GM23338 (cell line): ENCODE measurements at regions not wholly inside any gene's neighbourhood (a gene's known extent, or its start where the extent isn't known, plus 50 kb on each side); places are given as distances from the start of the nearest gene placed in this dataset.

Experiments used
- ATAC-seq: fragments of 200-7000 bp; cut with Tn5 transposase; 3 replicates; pipeline ENCODE4 v1.9.1; 2020
- DNase-seq: peaks from one replicate; pipeline ENCODE4 v3.0.0-alpha.2; 2015; ENCODE audit warnings: low spot score
- H2AFZ ChIP-seq: fragments of 200-600 bp; sonication (generic); 2 replicates; pipeline ENCODE4 v1.8.0; 2016; ENCODE audit warnings: antibody characterized with exemption, mild to moderate bottlenecking, moderate library complexity
- H3F3A ChIP-seq: fragments of 200-600 bp; sonication (generic); replicated peaks from 2 replicates; pipeline ENCODE4 v1.8.0; 2017; ENCODE audit warnings: antibody characterized with exemption, mixed run types, low read depth
- H3K27ac ChIP-seq: fragments of 200-600 bp; sonication (generic); 2 replicates; pipeline ENCODE4 v1.6.1; 2016; ENCODE audit warnings: low read depth
- H3K27me3 ChIP-seq: fragments of 200-600 bp; sonication (generic); 2 replicates; pipeline ENCODE4 v1.8.0; 2016; ENCODE audit warnings: mild to moderate bottlenecking, mixed run types, moderate library complexity; ENCODE audit not compliant: insufficient read depth
- H3K36me3 ChIP-seq: fragments of 200-600 bp; sonication (generic); 2 replicates; pipeline ENCODE4 v1.8.0; 2016; ENCODE audit warnings: mild to moderate bottlenecking; ENCODE audit not compliant: insufficient read depth
- H3K4me1 ChIP-seq: fragments of 200-600 bp; sonication (generic); 2 replicates; pipeline ENCODE4 v1.8.0; 2016; ENCODE audit warnings: mild to moderate bottlenecking, moderate library complexity; ENCODE audit not compliant: insufficient read depth
- H3K4me2 ChIP-seq: fragments of 200-600 bp; sonication (generic); 2 replicates; pipeline ENCODE4 v1.7.1; 2017; ENCODE audit warnings: mixed run types
- H3K4me3 ChIP-seq: fragments of 200-600 bp; sonication (generic); 2 replicates; pipeline ENCODE4 v1.6.1; 2016; ENCODE audit warnings: mixed run types
- H3K79me2 ChIP-seq: fragments of 200-600 bp; sonication (generic); replicated peaks from 2 replicates; pipeline ENCODE4 v1.8.0; 2017; ENCODE audit warnings: mild to moderate bottlenecking; ENCODE audit not compliant: insufficient read depth
- H3K9me2 ChIP-seq: fragments of 200-600 bp; sonication (generic); 2 replicates; pipeline ENCODE4 v1.8.0; 2017; ENCODE audit not compliant: insufficient read depth
- H4K20me1 ChIP-seq: fragments of 200-600 bp; sonication (generic); replicated peaks from 2 replicates; pipeline ENCODE4 v1.8.0; 2017; ENCODE audit warnings: mild to moderate bottlenecking; ENCODE audit not compliant: insufficient read depth
- H3K27ac Mint-ChIP-seq: 2 replicates; pipeline ENCODE4 v1.8.0; 2020; ENCODE audit warnings: inconsistent platforms, mild to moderate bottlenecking, moderate library complexity, mixed read lengths
- H3K27me3 Mint-ChIP-seq: 3 replicates; pipeline ENCODE4 v1.8.0; 2022; ENCODE audit warnings: low read depth, mild to moderate bottlenecking, moderate library complexity, mixed read lengths, inconsistent platforms; ENCODE audit not compliant: insufficient read depth, poor library complexity
- H3K36me3 Mint-ChIP-seq: 3 replicates; pipeline ENCODE4 v1.8.0; 2021; ENCODE audit warnings: low read depth, mild to moderate bottlenecking, inconsistent platforms, moderate library complexity, mixed read lengths
- H3K4me1 Mint-ChIP-seq: 3 replicates; pipeline ENCODE4 v1.8.0; 2020; ENCODE audit warnings: mild to moderate bottlenecking, inconsistent platforms, mixed read lengths
- H3K4me3 Mint-ChIP-seq: 3 replicates; pipeline ENCODE4 v1.8.0; 2021; ENCODE audit warnings: moderate library complexity, mild to moderate bottlenecking, inconsistent platforms, mixed read lengths
- H3K9me3 Mint-ChIP-seq: 3 replicates; pipeline ENCODE4 v1.8.0; 2020; ENCODE audit warnings: moderate library complexity, mild to moderate bottlenecking, inconsistent platforms, mixed read lengths
- CTCF ChIP-seq, 2 experiments: fragments of 200-600 bp in 1 of 2; sonication (generic) in 1 of 2; conservative IDR thresholded peaks; 2 replicates each; pipeline versions ENCODE4 v1.5.1 to v1.6.1; 2016 to 2017; ENCODE audit warnings: antibody characterized with exemption in 2 of 2, low read depth in 2 of 2, mild to moderate bottlenecking in 2 of 2, moderate library complexity in 1 of 2
- ETS1 ChIP-seq: IDR thresholded peaks from 2 replicates; pipeline ENCODE4 v1.6.1; 2016; ENCODE audit warnings: antibody characterized with exemption
- EZH2 ChIP-seq: fragments of 200-600 bp; sonication (generic); IDR thresholded peaks from one replicate; pipeline ENCODE4 v1.8.0; 2017; ENCODE audit warnings: antibody characterized with exemption, mild to moderate bottlenecking, low read depth; ENCODE audit not compliant: unreplicated experiment
- EZH2phosphoT487 ChIP-seq: fragments of 200-600 bp; sonication (generic); IDR thresholded peaks from one replicate; pipeline ENCODE4 v1.8.1; 2018; ENCODE audit warnings: antibody characterized with exemption; ENCODE audit not compliant: unreplicated experiment
- JUNB ChIP-seq: IDR thresholded peaks from one replicate; pipeline ENCODE4 v1.6.1; 2016; ENCODE audit warnings: antibody characterized with exemption; ENCODE audit not compliant: unreplicated experiment
- NANOG ChIP-seq: IDR thresholded peaks from 2 replicates; pipeline ENCODE4 v1.6.1; 2016; ENCODE audit warnings: antibody characterized with exemption, borderline replicate concordance
- POLR2AphosphoS5 ChIP-seq: IDR thresholded peaks from 2 replicates; pipeline ENCODE4 v1.6.1; 2016; ENCODE audit warnings: antibody characterized with exemption, low read depth
- REST ChIP-seq: IDR thresholded peaks from one replicate; pipeline ENCODE4 v1.6.1; 2018; ENCODE audit warnings: antibody characterized with exemption; ENCODE audit not compliant: unreplicated experiment
- ZNF114 ChIP-seq: fragments of 250-450 bp; sonication (Bioruptor Pico); IDR thresholded peaks from 2 replicates; pipeline ENCODE4 v1.5.0; 2020; ENCODE audit warnings: mild to moderate bottlenecking, moderate library complexity
- ZNF331 ChIP-seq: fragments of 250-450 bp; sonication (Bioruptor Pico); IDR thresholded peaks from 2 replicates; pipeline ENCODE4 v1.5.0; 2020; ENCODE audit warnings: low read depth, mild to moderate bottlenecking, moderate library complexity

- TF ChIP-seq CTCF (conservative IDR thresholded peaks at IDR 0.05; ENCODE audit: low read depth in 2 of 2) = no peak
- no peak for TF ChIP-seq REST
- no peak for TF ChIP-seq EZH2phosphoT487
- TF ChIP-seq ZNF114 (CRISPR knock-in tag) = no peak
- no peak for TF ChIP-seq POLR2AphosphoS5
- no peak for TF ChIP-seq ETS1
- TF ChIP-seq EZH2 = no peak
- TF ChIP-seq JUNB = no peak
- TF ChIP-seq NANOG = no peak
- no peak for TF ChIP-seq ZNF331 (CRISPR knock-in tag)
These were observed 258.0 kb downstream of the ZEB2 start (continued) for GRCh38 chr2:144261966-144262365.

GRCh38 chr2:144261336-144261735 lies 258.6 kb downstream of the ZEB2 start:
- Histone ChIP-seq H3K27ac (no peak overlapping the region; the same call in 1 of the 2 replicates), H3K4me1 (peaks cover 21% of the 10 kb centered on the region), H3K4me2 (peak overlapping the region; percentile 23), H3F3A (no peaks in the 10 kb centered on the region), H2AFZ (no peak overlapping the region), H4K20me1 (no peaks in the 10 kb centered on the region), H3K4me3 (no peak overlapping the region; the same call in 1 of the 2 replicates), H3K79me2 (peaks cover 10% of the 10 kb centered on the region), H3K27me3 (no peaks in the 10 kb centered on the region), H3K9me2 (no peaks in the 10 kb centered on the region; the same call in 1 of the 2 replicates), H3K36me3 (no peaks in the 10 kb centered on the region)
- Mint-ChIP-seq H3K36me3 (peaks cover 33% of the 10 kb centered on the region), H3K27me3 (no peaks in the 10 kb centered on the region), H3K4me1 (peaks cover 13% of the 10 kb centered on the region), H3K27ac (no peak overlapping the region), H3K4me3 (no peak overlapping the region), H3K9me3 (peaks cover 26% of the 10 kb centered on the region)
- DNase-seq (peak; percentile 11), ATAC-seq (no peak)
- TF ChIP-seq ZNF331 (CRISPR knock-in tag) = no peak
- no peak for TF ChIP-seq NANOG
- no peak for TF ChIP-seq ZNF114 (CRISPR knock-in tag)
- TF ChIP-seq REST = no peak
- TF ChIP-seq CTCF (conservative IDR thresholded peaks at IDR 0.05; ENCODE audit: low read depth in 2 of 2) = no peak
